HTR-8/SVneo (cell line): ENCODE measurements at regions not wholly inside any gene's neighbourhood (a gene's known extent, or its start where the extent isn't known, plus 50 kb on each side); places are given as distances from the start of the nearest gene placed in this dataset.

Source experiments
- DNase-seq: peaks from one replicate; pipeline ENCODE4 v3.0.0; 2011; ENCODE audit warnings: low spot score, mixed read lengths; ENCODE audit not compliant: insufficient read length
- FAIRE-seq: peaks from 2 replicates; lab custom pipeline; 2011; peaks lifted over from hg19 to GRCh38; lab: Jason Lieb, UNC

DNA sequence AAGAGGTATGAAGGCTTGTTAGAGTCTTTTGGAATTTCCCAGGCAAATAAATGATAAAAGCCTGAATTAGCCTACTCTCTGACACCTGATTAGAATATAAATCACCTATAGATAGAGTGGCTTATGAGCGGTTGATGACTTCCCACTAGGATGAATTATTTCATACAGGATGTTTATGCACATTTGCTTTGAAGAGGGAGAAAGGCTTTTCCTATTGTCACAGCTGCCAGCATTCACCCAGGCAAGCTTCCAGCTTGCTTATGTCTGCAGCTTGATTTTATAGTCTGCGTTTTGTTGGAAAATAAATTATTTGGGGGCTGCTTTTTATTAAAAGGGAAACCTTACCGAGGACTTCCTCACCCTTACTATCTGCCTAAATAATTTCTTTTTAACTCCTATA lies 51.3 kb upstream of the EIF2S2 start:
- FAIRE-seq: no peak
- DNase-seq: no peak

DNA sequence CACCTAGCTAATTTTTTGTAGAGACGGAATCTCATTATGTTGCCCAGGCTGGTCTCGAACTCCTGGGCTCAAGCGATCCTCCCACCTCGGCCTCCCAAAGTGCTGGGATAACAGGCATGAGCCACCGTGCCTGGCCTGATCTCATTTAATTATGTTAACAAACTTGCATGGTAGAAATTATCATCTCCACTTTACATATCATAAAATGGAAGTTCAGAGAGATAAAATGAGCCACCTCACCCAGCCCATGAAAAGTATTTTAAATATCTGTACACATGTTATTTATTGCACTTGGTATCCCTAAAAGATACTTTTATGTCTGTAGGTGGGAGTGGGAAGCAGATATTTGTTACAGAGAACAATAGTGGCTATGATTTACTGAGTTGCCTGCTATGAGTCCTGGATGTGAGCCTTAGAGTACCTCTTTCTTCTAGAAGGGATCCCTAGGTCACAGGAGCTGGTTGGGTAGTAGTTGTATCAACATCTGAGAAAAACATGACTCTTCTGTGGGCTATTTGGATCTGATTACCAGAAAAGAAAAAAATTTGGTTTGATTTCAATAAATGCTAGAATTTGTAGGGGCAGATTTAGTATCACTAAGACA lies 52.4 kb upstream of the EIF2S2 start:
- DNase-seq (no peak), FAIRE-seq (no peak)

DNA sequence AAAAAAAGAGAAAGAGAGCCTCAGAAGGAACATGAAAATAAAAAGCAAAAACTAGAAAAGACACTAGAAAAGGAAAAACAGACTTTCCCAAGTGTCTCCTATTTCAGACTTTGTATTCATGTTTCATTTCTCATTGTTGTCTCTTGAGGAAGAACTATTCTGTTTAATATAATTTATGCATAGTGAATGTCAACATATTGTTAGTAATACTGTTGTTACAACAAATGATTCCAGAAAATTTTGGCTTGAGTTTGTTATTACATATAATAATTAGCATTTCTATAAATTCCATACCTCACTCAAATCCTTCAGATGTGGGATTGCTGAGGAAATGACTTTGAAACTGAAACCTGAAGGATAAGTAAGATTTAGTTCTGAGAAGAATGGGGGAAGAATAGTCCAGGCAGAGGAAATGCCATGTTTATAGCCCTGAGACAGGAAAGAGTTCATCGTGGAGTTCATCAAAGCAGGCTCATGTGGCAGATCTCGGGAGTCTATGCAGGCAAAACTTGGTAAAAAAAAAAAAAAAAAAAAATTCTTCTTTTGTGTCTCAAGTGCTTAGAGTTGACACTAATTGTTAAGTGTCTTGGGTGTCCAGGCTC lies 53.1 kb upstream of the EIF2S2 start:
- no peak for FAIRE-seq

DNA sequence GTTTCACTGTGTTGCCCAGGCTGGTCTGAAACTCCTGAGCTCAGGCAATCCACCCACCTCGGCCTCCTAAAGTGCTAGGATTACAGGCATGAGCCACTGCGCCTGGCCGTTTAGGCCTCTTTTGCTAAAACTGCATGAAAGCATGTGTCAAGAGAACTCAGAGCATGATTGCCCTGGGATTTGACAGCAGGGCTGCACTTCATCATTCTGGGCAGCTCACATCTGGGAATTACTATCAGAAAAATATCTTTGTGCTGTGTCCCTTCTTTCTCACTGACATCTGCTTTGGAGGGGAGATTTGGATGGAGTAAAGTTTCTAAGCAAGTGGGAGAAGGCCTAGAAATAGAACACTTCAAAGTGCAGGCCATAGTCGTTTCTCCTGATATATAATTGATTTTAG lies 59.6 kb upstream of the EIF2S2 start:
- FAIRE-seq (no peak), DNase-seq (no peak)

More for the DNA sequence above, 53.1 kb upstream of the EIF2S2 start:
- peak; percentile 35 for DNase-seq

DNA sequence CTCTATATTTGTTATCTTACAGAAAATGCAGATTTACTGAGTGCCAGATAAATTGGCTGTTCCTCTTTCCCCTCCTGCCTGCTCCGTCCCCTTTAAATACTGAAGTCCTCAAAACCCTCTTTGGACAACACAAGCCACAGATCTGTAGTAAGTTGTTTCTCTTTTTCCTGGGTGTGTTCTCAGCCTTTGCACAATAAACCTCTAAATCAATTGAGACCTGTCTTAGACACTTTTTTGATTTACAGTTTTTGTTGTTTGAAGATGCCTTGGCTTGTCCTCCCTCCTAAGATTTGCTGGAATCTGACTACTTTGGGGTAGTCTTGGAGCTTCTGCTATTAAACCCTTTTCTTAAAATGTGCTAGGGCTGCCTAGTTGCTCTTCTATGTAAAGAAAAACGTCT lies 60.9 kb upstream of the EIF2S2 start:
- no peak for FAIRE-seq
- DNase-seq: no peak

DNA sequence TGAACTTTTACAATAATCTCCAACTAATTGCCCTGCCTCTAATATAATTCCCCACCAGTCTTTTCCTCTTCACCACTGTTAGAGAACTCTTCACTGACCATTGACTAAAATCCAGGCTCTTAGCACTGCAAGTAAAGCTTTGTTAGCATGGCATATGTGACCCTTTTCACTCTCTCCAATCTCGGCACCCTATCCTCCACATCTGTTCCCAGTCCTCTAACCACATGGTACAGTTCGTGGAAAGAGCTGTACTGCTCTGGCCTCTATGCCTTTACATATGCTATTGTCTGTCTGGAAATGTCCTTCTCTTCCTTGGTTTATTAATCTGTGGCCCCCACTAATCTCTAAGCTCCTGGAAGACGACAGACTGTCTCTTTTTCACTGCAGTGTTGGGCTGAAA lies 63.0 kb upstream of the EIF2S2 start:
- FAIRE-seq (no peak), DNase-seq (no peak)

DNA sequence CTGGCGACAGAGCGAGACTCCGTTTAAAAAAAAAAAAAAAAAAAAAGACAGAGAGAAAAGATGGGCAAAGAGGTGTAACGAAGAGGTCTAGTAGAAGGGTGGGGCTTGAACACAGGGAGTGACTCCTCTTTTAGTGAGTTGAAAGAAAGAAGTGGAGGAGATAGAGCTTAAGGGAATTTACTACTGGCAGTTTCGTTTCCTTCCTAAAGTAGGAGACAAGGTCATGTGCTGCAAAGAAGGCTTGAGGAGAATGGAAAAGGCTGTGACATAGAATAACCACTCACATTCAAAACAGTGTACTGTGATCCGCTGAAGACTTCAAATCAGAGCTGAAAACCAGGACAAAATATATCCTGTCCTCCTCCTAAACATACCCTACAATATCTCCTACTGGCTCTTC lies 63.8 kb upstream of the EIF2S2 start:
- DNase-seq (no peak), FAIRE-seq (no peak)

DNA sequence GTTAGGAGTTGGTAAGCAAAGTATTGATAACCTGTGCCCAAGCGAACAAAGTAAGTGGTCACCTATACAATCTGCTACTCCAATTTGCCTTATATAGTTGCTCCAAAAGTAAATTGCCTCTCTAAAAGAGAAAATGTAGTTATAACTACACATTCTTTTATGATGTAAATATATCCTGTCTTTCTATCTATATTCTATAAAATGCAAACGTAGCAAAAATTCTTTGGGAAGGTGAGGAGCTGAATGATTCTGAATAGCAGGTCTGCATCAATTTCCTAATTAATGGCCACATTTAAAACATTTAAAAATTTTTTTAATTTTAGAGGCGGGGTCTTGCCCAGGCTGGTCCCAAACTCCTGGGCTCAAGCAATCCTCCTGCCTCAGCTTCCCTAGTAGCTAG lies 64.2 kb upstream of the ASIP start:
- FAIRE-seq: no peak
- DNase-seq: no peak

DNA sequence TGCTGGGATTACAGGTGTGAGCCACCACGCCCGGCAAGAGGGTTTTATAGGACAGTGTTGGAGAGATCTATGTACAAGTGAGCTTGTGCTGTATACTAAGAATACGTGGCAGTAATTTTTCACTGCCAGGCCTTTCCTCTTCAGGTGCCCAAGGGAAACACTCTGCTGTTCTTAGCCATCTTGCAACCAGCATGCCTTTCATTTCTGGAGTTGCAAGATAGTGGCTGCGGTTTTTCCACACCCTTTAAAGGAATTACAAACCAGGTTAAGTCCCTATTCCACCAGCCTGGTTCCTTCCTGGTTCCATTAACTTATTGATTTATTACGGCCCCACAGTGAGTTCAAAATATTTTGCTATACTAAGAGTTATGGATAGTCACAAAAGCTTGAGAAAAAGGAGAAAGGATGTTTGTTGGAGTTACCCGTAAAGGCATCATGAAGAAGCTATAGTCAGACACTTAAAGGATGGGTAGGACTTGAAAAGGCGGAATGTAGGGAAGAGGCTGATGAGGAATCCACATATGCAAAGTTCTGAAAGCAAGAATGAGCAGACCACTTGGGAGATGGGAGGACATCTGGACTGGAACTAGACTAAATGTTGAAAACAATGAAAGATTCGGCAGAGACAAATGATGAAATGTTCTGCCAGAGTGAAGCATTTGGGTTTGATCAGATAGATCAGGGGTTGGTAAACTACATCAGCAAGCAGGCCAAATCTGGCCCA lies 61.4 kb upstream of the ASIP start:
- FAIRE-seq (peak; percentile 20), DNase-seq (no peak)

DNA sequence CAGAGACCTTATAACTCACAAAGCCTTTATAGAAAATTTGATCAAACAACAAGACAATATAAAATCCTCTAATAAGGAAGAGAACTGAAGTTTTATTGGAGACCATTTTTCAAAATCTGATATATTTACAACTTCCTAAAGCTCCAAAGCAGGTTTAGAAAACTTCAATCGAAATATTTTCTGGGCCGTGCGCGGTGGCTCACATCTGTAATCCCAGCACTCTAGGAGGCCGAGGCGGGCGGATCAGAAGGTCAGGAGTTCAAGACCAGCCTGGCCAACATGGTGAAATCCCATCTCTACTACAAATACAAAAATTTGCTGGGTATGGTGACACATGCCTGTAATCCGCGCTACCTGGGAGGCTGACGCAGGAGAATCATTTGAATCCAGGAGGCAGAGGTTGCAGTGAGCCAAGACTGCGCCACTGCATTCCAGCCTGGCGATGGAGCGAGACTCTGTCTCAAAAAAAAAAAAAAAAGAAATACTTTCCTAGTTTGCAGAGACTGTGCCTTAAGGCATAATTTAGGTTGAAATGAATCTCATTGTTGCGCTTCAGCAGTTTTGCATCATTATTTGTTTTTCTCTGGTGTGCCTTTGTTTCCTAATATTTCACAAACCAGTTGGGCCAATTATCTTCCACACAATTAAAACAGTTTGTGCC lies 60.6 kb upstream of the ASIP start:
- FAIRE-seq: no peak
- DNase-seq: no peak

DNA sequence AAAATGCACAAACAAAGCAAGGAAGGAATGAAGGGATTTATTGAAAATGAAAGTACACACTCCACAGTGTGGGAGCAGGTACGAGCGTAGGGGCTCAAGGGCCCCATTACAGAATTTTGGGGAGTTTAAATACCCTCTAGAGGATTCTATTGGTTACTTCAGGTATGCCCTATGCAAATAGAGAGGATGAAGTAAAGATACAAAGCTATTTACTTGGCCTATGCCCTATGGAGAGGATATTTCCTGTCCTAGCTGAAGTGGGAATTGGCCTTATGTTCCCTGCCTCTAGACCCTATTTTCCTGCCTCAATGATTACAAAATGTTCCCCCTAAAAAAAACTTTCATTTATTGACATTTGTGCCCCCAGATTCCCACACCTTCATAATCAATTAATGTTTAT lies 59.7 kb upstream of the ASIP start:
- DNase-seq (no peak), FAIRE-seq (no peak)

DNA sequence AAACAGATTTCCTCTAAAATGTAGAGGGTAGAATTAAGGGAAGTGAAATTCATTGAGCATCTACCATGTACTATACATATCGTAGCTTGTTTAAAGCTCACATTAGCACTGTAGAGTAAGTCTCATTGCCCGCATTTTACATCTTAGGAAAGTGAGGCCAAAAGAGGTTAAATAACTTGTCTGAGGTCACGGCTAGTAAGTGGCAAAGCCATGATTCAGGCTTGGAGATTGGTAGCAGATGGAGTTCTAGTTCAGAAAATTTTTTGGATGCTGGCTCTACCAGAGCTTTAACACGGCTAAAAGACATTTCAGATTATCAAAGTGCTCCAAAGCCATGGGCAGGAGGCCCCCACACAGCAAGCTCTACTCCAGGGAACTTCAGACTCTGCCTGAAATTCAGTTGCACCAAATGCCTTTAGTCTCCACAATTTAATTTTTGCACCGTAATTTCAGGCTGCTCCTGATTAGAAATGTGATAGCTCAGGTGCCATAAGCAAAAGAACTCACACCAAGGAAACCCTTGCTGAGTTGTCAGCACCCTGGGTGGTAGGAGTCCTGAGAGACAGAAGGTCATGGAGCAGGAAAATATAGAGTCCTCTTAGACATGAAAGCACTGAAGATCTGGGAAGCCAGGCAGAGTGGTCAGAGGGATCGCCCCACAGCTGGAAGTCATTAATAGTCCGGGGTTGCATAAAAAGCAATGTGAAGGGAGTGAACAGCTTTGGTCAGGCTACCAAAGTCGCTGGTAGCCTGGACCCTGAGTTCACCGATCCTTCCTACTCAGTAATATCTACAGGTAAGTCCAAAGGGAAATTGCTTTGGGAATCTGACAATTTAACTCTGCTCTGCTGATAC lies 55.2 kb upstream of the ASIP start:
- FAIRE-seq: no peak

DNA sequence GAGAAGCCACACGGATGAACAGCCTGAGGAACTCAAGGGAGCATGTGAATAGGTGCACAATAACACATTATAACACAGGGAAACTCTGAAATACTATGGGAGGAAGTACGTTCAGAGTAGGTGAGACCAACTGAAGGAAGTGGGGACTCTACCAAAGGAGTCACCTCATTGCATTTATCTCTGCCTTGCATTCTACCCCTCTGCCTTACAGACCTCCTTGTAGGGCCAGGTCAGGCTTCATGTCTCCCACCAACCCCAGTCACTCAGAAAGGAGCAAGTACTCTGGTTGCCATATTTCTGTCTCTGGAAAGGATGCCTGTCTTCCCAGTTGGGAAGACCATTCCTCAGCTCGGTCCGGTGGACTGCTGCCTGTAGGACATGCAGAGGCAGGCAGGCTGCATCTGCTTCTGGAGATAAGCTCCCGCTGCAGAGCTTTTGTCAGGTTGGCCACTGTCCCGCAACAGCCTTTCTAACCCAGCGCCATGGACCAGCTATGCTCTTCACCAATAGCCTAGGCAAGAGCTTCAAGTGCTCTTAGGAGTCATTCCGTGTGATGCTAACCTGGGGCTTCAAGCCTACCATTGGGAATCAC lies 51.6 kb upstream of the ASIP start:
- no peak for FAIRE-seq
- no peak for DNase-seq

More for the DNA sequence above, 55.2 kb upstream of the ASIP start:
- DNase-seq: no peak

DNA sequence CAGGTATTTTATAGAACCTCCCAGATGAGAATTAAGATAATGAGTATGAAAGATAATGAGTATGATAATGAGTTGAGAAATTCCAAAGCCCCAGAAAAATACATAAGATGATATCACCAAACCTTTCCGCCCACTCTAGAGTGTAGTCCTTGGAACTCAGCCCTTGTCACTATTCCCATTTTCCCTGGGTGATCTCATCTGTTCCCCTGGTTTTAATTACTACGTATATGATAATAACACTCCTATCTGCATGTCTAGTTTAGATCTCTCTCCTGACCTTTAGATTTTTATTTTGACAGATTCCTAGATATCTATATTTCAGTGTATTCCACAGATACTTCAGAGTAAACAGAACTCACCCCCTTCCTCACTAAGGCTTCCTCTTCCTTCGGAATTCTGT lies 51.0 kb upstream of the ASIP start:
- FAIRE-seq: no peak
- no peak for DNase-seq

DNA sequence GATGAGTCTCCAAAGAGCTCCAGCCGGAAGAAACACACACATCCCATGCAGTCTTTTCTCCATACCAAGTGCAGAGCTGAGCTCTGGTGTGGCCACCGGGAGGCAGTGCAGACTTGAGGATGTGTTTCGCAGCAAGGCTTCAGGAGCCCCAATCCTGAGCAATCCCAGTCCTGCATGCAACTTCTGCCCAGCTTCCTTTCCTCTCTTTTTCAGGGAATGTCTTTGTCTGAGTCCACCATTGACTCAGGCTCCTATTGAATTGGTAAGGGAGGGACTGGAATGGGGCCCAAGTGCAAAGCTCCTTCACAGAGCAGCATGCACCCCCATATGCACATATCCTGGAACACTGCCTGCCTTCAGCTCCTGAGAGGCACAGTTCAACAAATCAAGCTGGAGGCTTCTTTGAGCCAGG lies 50.5 kb upstream of the ASIP start:
- FAIRE-seq: peak; percentile 83
- peak; percentile 95 for DNase-seq
